SK-N-SH treated with all-trans-retinoic acid at 6 μM for 48 hours (cell line): ENCODE measurements at regions not wholly inside any gene's neighbourhood (a gene's known extent, or its start where the extent isn't known, plus 50 kb on each side); places are given as distances from the start of the nearest gene placed in this dataset.
A peak's percentile ranks its signal among the peaks of the same experiment; 100 is the strongest.

ENCODE experiments used
- ATAC-seq: fragments of 200-7000 bp; cut with Tn5 transposase; 3 replicates; pipeline ENCODE4 v1.9.1; 2020; ENCODE audit warnings: mild to moderate bottlenecking, moderate library complexity
- ARNTL ChIP-seq: fragments of 450-650 bp; formaldehyde crosslinking; IDR thresholded peaks from 2 replicates; pipeline ENCODE4 v1.5.0; 2020; ENCODE audit warnings: low read depth, mild to moderate bottlenecking, moderate library complexity, borderline replicate concordance
- BACH2 ChIP-seq: fragments of 250-450 bp; sonication (Bioruptor Pico); IDR thresholded peaks from 2 replicates; pipeline ENCODE4 v1.9.0; 2021; ENCODE audit warnings: mild to moderate bottlenecking, borderline replicate concordance
- ESRRG ChIP-seq: fragments of 250-450 bp; sonication (Bioruptor Pico); IDR thresholded peaks from 2 replicates; pipeline ENCODE4 v1.6.1; 2021; ENCODE audit warnings: mild to moderate bottlenecking
- PPARA ChIP-seq: fragments of 250-450 bp; sonication (Bioruptor Pico); IDR thresholded peaks from 2 replicates; pipeline ENCODE4 v1.5.0; 2020; ENCODE audit warnings: mild to moderate bottlenecking, borderline replicate concordance
- SNAI2 ChIP-seq: fragments of 250-450 bp; sonication (Bioruptor Pico); IDR thresholded peaks from 2 replicates; pipeline ENCODE4 v1.5.0; 2020; ENCODE audit warnings: mild to moderate bottlenecking, moderate library complexity
- TCF4 ChIP-seq: fragments of 250-450 bp; sonication (Bioruptor Pico); IDR thresholded peaks from 2 replicates; pipeline ENCODE4 v1.8.0; 2021; ENCODE audit warnings: mild to moderate bottlenecking, moderate library complexity, borderline replicate concordance
- TOX ChIP-seq: fragments of 250-450 bp; sonication (Bioruptor Pico); IDR thresholded peaks from 2 replicates; pipeline ENCODE4 v1.8.0; 2021; ENCODE audit warnings: mild to moderate bottlenecking, moderate library complexity, borderline replicate concordance
- ZC3H10 ChIP-seq: fragments of 250-450 bp; sonication (Bioruptor Pico); IDR thresholded peaks from 2 replicates; pipeline ENCODE4 v1.5.1; 2021; ENCODE audit warnings: mild to moderate bottlenecking, moderate library complexity
- ZFP3 ChIP-seq: fragments of 250-450 bp; sonication (Bioruptor Pico); IDR thresholded peaks from 2 replicates; pipeline ENCODE4 v1.5.0; 2020; ENCODE audit warnings: mild to moderate bottlenecking, moderate library complexity
- ZFP30 ChIP-seq: fragments of 450-650 bp; formaldehyde crosslinking; IDR thresholded peaks from 2 replicates; pipeline ENCODE4 v1.5.0; 2022; ENCODE audit warnings: mild to moderate bottlenecking, moderate library complexity
- ZNF565 ChIP-seq: fragments of 450-650 bp; formaldehyde crosslinking; conservative IDR thresholded peaks from 2 replicates; pipeline ENCODE4 v1.5.0; 2020; ENCODE audit warnings: low read depth, mild to moderate bottlenecking, moderate library complexity
- ZNF70 ChIP-seq: fragments of 450-650 bp; formaldehyde crosslinking; IDR thresholded peaks from 2 replicates; pipeline ENCODE4 v1.5.0; 2020; ENCODE audit warnings: mild to moderate bottlenecking, moderate library complexity
- ZNF8 ChIP-seq: fragments of 450-650 bp; formaldehyde crosslinking; IDR thresholded peaks from 2 replicates; pipeline ENCODE4 v1.5.0; 2020; ENCODE audit warnings: mild to moderate bottlenecking, moderate library complexity
- TF ChIP-seq, protein P1 (sequence below): fragments of 250-450 bp; sonication (Bioruptor Pico); IDR thresholded peaks from 2 replicates; pipeline ENCODE4 v1.8.0; 2020; ENCODE audit warnings: mild to moderate bottlenecking, moderate library complexity, borderline replicate concordance
- TF ChIP-seq, protein P2 (sequence below): fragments of 250-450 bp; sonication (Bioruptor Pico); IDR thresholded peaks from 2 replicates; pipeline ENCODE4 v1.5.1; 2021; ENCODE audit warnings: mild to moderate bottlenecking, moderate library complexity
- TF ChIP-seq, protein P3 (sequence below): fragments of 250-450 bp; sonication (Bioruptor Pico); IDR thresholded peaks from 2 replicates; pipeline ENCODE4 v1.5.0; 2020; ENCODE audit warnings: mild to moderate bottlenecking, moderate library complexity
- TF ChIP-seq, protein P4 (sequence below): fragments of 250-450 bp; sonication (Bioruptor Pico); IDR thresholded peaks from 2 replicates; pipeline ENCODE4 v1.8.0; 2021; ENCODE audit warnings: low read depth, mild to moderate bottlenecking, moderate library complexity, borderline replicate concordance
- TF ChIP-seq, protein P5 (sequence below): fragments of 250-450 bp; sonication (Bioruptor Pico); IDR thresholded peaks from 2 replicates; pipeline ENCODE4 v1.5.1; 2020; ENCODE audit warnings: low read depth, mild to moderate bottlenecking, moderate library complexity

DNA sequence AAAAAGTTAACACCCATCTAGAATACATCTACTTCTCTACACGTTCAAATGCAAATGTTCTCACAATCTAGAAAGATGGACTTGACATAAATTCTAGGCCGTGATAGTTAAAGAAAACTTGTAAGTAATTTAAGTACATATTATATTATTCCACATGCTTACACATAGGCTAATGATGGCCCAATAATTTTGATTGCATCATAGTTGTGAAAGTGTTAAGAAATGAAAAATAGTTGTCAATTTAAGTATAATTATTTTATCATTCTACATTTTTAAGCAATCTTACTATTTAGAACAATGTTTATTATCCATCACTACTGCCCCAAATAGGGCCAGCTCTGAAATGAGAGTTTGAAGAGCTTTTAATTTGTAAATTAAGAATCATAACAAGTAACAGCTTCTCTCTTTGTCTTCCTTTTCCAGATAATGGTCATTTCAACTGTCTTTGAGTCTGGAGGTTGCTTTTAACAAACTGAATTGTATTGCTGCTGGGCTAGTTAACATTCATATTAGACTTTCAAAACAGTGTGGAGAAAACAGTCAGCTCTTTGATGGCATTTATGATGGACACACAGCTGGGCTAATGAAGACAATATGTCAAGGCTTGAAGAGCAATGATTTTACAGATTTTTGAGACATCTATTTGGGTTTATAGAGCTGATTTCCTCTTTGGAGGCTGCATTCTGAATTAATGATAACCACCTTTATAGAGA lies 246.1 kb upstream of the KCNH8 start (continued):
- TF ChIP-seq, protein P1, sequence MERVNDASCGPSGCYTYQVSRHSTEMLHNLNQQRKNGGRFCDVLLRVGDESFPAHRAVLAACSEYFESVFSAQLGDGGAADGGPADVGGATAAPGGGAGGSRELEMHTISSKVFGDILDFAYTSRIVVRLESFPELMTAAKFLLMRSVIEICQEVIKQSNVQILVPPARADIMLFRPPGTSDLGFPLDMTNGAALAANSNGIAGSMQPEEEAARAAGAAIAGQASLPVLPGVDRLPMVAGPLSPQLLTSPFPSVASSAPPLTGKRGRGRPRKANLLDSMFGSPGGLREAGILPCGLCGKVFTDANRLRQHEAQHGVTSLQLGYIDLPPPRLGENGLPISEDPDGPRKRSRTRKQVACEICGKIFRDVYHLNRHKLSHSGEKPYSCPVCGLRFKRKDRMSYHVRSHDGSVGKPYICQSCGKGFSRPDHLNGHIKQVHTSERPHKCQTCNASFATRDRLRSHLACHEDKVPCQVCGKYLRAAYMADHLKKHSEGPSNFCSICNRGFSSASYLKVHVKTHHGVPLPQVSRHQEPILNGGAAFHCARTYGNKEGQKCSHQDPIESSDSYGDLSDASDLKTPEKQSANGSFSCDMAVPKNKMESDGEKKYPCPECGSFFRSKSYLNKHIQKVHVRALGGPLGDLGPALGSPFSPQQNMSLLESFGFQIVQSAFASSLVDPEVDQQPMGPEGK (CRISPR knock-in tag), result no peak
- TF ChIP-seq, protein P2, sequence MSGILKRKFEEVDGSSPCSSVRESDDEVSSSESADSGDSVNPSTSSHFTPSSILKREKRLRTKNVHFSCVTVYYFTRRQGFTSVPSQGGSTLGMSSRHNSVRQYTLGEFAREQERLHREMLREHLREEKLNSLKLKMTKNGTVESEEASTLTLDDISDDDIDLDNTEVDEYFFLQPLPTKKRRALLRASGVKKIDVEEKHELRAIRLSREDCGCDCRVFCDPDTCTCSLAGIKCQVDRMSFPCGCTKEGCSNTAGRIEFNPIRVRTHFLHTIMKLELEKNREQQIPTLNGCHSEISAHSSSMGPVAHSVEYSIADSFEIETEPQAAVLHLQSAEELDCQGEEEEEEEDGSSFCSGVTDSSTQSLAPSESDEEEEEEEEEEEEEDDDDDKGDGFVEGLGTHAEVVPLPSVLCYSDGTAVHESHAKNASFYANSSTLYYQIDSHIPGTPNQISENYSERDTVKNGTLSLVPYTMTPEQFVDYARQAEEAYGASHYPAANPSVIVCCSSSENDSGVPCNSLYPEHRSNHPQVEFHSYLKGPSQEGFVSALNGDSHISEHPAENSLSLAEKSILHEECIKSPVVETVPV (CRISPR knock-in tag), result no peak
- TF ChIP-seq SNAI2 (CRISPR knock-in tag), result no peak

DNA sequence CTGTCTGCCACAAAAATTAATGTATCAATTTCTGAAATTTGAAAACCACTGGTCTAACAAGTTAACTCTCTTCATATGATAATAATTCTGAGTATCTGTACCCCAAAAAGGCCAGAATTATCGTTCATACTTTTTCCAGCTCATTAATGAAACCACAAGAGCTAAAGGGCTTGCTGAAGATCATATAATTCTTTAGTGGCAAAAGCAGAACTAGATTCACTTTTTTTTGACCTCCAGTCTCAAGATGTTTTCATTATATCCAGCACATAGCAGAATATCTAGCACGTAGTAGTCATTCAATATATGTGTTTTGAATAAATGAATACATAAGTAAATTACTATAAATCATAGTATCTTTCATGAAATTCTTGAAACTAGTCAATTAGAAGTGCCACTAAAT lies 246.7 kb upstream of the KCNH8 start:
- ATAC-seq, result no peak
- TF ChIP-seq TOX (no peak), TCF4 (CRISPR knock-in tag) (no peak), ARNTL (CRISPR knock-in tag) (no peak), ZFP30 (no peak)
- TF ChIP-seq, protein P3, sequence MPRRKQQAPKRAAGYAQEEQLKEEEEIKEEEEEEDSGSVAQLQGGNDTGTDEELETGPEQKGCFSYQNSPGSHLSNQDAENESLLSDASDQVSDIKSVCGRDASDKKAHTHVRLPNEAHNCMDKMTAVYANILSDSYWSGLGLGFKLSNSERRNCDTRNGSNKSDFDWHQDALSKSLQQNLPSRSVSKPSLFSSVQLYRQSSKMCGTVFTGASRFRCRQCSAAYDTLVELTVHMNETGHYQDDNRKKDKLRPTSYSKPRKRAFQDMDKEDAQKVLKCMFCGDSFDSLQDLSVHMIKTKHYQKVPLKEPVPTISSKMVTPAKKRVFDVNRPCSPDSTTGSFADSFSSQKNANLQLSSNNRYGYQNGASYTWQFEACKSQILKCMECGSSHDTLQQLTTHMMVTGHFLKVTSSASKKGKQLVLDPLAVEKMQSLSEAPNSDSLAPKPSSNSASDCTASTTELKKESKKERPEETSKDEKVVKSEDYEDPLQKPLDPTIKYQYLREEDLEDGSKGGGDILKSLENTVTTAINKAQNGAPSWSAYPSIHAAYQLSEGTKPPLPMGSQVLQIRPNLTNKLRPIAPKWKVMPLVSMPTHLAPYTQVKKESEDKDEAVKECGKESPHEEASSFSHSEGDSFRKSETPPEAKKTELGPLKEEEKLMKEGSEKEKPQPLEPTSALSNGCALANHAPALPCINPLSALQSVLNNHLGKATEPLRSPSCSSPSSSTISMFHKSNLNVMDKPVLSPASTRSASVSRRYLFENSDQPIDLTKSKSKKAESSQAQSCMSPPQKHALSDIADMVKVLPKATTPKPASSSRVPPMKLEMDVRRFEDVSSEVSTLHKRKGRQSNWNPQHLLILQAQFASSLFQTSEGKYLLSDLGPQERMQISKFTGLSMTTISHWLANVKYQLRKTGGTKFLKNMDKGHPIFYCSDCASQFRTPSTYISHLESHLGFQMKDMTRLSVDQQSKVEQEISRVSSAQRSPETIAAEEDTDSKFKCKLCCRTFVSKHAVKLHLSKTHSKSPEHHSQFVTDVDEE (CRISPR knock-in tag), result no peak

DNA sequence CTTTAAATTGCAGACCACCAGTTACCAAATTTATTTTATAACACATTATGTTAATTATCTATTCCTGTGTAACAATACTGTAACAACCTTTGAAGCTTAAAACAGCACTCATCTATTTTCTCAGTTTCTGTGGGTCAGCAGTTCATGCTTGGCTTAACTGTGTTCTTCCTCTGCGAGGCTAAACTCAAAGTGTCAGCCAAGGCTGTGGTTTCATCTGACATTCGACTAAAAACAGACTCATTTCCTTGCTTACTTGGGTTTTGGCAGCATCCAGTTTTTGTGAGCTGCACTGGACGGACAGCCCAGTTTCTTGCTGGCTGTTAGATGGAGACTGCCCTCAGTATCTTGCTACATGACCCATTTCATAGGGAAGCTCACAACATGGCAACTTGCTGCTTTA lies 247.3 kb upstream of the KCNH8 start:
- ATAC-seq, result peak; percentile 89
- no peak for TF ChIP-seq ZC3H10
- TF ChIP-seq, protein P3 (CRISPR knock-in tag), result no peak
- no peak for TF ChIP-seq BACH2 (CRISPR knock-in tag)
- TF ChIP-seq ZNF8 (CRISPR knock-in tag), result no peak
- TF ChIP-seq, protein P1 (CRISPR knock-in tag), result no peak
- no peak for TF ChIP-seq PPARA (CRISPR knock-in tag)
- no peak for TF ChIP-seq ZFP30
- no peak for TF ChIP-seq TCF4 (CRISPR knock-in tag)
- no peak for TF ChIP-seq ESRRG (CRISPR knock-in tag)
- TF ChIP-seq, protein P4, sequence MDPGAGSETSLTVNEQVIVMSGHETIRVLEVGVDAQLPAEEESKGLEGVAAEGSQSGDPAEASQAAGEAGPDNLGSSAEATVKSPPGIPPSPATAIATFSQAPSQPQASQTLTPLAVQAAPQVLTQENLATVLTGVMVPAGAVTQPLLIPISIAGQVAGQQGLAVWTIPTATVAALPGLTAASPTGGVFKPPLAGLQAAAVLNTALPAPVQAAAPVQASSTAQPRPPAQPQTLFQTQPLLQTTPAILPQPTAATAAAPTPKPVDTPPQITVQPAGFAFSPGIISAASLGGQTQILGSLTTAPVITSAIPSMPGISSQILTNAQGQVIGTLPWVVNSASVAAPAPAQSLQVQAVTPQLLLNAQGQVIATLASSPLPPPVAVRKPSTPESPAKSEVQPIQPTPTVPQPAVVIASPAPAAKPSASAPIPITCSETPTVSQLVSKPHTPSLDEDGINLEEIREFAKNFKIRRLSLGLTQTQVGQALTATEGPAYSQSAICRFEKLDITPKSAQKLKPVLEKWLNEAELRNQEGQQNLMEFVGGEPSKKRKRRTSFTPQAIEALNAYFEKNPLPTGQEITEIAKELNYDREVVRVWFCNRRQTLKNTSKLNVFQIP (CRISPR knock-in tag), result no peak
- TF ChIP-seq ZNF70 (CRISPR knock-in tag), result no peak
- TF ChIP-seq ZFP3 (CRISPR knock-in tag), result no peak
- no peak for TF ChIP-seq ZNF565 (CRISPR knock-in tag)
- no peak for TF ChIP-seq TOX
- TF ChIP-seq, protein P5, sequence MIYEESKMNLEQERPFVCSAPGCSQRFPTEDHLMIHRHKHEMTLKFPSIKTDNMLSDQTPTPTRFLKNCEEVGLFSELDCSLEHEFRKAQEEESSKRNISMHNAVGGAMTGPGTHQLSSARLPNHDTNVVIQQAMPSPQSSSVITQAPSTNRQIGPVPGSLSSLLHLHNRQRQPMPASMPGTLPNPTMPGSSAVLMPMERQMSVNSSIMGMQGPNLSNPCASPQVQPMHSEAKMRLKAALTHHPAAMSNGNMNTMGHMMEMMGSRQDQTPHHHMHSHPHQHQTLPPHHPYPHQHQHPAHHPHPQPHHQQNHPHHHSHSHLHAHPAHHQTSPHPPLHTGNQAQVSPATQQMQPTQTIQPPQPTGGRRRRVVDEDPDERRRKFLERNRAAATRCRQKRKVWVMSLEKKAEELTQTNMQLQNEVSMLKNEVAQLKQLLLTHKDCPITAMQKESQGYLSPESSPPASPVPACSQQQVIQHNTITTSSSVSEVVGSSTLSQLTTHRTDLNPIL (CRISPR knock-in tag), result no peak
- TF ChIP-seq, all 23 proteins: peak for 0
